ENCODE measurements at regions not wholly inside any gene's neighbourhood (a gene's known extent, or its start where the extent isn't known, plus 50 kb on each side); places are given as distances from the start of the nearest gene placed in this dataset.

GRCh38 chr9:135409286-135410200 lies 70.0 kb upstream of the PPP1R26 start:
- TF ChIP-seq CTCF (IDR thresholded peaks at IDR 0.05 in 4 of 5, conservative IDR thresholded peaks at IDR 0.05 in 1 of 5): no peak
- TF ChIP-seq POLR2A (IDR thresholded peaks at IDR 0.05): no peak

All from gastrocnemius medialis (tissue), 4 donors.